Thymus (tissue), 11 donors: ENCODE measurements at regions not wholly inside any gene's neighbourhood (a gene's known extent, or its start where the extent isn't known, plus 50 kb on each side); places are given as distances from the start of the nearest gene placed in this dataset.

ENCODE experiments used
- DNase-seq, 9 donors: peaks; one replicate each; pipeline ENCODE4 v3.0.0-alpha.2; 2013; ENCODE audit warnings: low spot score in 9 of 9, low read depth in 6 of 9, missing footprints in 1 of 9
- H3K27ac ChIP-seq, 2 donors: one replicate each; pipeline ENCODE4 v1.5.1; 2013; ENCODE audit warnings: control low read depth in 1 of 2, low read depth in 1 of 2, low read length in 1 of 2, mild to moderate bottlenecking in 1 of 2, moderate library complexity in 1 of 2
- H3K27me3 ChIP-seq, 2 donors: one replicate each; pipeline ENCODE4 v1.5.1; 2013; ENCODE audit warnings: low read length in 1 of 2; ENCODE audit not compliant: control insufficient read depth in 2 of 2, insufficient read depth in 1 of 2
- H3K36me3 ChIP-seq, 2 donors: one replicate each; pipeline ENCODE4 v1.5.1; 2013; ENCODE audit warnings: low read length in 1 of 2, mild to moderate bottlenecking in 1 of 2, moderate library complexity in 1 of 2; ENCODE audit not compliant: control insufficient read depth in 2 of 2, insufficient read depth in 2 of 2
- H3K4me1 ChIP-seq, 2 donors: one replicate each; pipeline ENCODE4 v1.5.1; 2013; ENCODE audit warnings: low read length in 2 of 2; ENCODE audit not compliant: control insufficient read depth in 2 of 2, insufficient read depth in 2 of 2
- H3K4me3 ChIP-seq, 2 donors: one replicate each; pipeline ENCODE4 v1.5.1; 2013; ENCODE audit warnings: low read length in 2 of 2, control low read depth in 1 of 2, mild to moderate bottlenecking in 1 of 2
- H3K9me3 ChIP-seq, 2 donors: one replicate each; pipeline ENCODE4 v1.5.1; 2013; ENCODE audit warnings: low read length in 1 of 2, mild to moderate bottlenecking in 1 of 2; ENCODE audit not compliant: control insufficient read depth in 2 of 2, insufficient read depth in 1 of 2
- WGBS: extraction: QIAGEN DNeasy Blood & Tissue Kit; methylation state at CpG from one replicate; pipeline ENCODE4 v1.1.7; 2013; 5-methylcytosine and 5-hydroxymethylcytosine counted together
- donor health status: healthy.

DNA sequence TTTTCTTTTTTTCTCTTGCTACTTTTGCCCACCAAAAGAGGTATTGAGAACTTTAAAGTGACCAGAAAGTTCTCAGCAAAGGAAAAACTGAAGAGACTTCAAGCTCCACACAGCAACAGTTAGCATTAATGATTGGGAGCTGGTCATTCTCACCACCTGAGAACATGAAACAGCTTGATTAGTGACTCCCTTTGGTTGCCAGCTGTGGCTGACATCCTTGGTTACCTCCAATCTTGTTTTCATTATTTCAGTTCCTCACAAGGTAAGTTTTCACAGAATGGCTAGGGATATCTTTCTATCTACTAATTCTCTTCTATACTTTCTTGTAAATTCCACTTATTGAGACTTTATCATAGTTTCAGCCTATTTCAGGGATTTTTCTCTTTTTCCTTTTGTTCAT, 427.9 kb downstream of the QKI start:
- Histone ChIP-seq H3K9me3 (peaks cover 2 to 11% of the 10 kb centered on the region in 2 donors), H3K4me1 (peaks cover 0 to 3% of the 10 kb centered on the region in 2 donors), H3K4me3 (no peak overlapping the region), H3K27me3 (peaks cover 0 to 4% of the 10 kb centered on the region in 2 donors), H3K36me3 (no peaks in the 10 kb centered on the region), H3K27ac (no peak overlapping the region)
- no peak for DNase-seq

DNA sequence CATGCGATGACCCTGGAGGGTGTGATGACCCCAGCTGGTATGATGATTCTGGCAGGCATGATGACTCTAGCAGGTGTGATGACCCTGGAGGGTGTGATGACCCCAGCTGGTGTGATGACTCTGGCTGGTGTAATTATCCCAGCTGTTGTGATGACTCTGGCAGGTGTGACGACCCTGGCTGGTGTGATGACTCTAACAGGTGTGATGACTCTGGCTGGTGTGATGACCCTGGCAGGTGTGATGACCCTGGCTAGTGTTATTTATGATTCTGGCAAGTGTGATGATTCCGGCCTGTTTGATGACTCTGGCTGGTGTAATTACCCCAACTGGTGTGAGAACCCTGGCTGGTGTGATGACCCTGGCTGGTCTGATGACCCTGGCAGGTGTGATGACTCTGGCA, 427.2 kb downstream of the QKI start:
- Histone ChIP-seq H3K4me1 (peaks cover 0 to 3% of the 10 kb centered on the region in 2 donors), H3K27ac (no peak overlapping the region), H3K27me3 (peaks cover 0 to 4% of the 10 kb centered on the region in 2 donors), H3K36me3 (no peaks in the 10 kb centered on the region), H3K9me3 (peaks cover 2 to 11% of the 10 kb centered on the region in 2 donors), H3K4me3 (no peak overlapping the region)
- DNase-seq = no peak
- WGBS = 91% methylated on average over 3 of the region's 3 CpGs

GRCh38 chr6:163841326-163841725, 426.8 kb downstream of the QKI start:
- no peaks in the 10 kb centered on the region for H3K36me3 ChIP-seq
- H3K27me3 ChIP-seq = peaks cover 0 to 4% of the 10 kb centered on the region in 2 donors
- no peak overlapping the region for H3K4me3 ChIP-seq
- 48% methylated on average over 2 of the region's 2 CpGs for WGBS
- DNase-seq = no peak
- peaks cover 0 to 3% of the 10 kb centered on the region in 2 donors for H3K4me1 ChIP-seq
- no peak overlapping the region for H3K27ac ChIP-seq
- H3K9me3 ChIP-seq = peaks cover 2 to 11% of the 10 kb centered on the region in 2 donors

GRCh38 chr6:163840880-163841279, 426.4 kb downstream of the QKI start:
- Histone ChIP-seq H3K9me3 (peaks cover 2 to 11% of the 10 kb centered on the region in 2 donors), H3K27ac (no peak overlapping the region), H3K36me3 (no peaks in the 10 kb centered on the region), H3K4me3 (no peak overlapping the region), H3K27me3 (peaks cover 0 to 4% of the 10 kb centered on the region in 2 donors), H3K4me1 (peaks cover 0 to 3% of the 10 kb centered on the region in 2 donors)
- WGBS = 91% methylated on average over 3 of the region's 3 CpGs
- DNase-seq = no peak

GRCh38 chr6:163839296-163839695, 424.8 kb downstream of the QKI start:
- H3K9me3 ChIP-seq = peaks cover 2 to 11% of the 10 kb centered on the region in 2 donors
- peaks cover 0 to 3% of the 10 kb centered on the region in 2 donors for H3K4me1 ChIP-seq
- H3K27me3 ChIP-seq = peaks cover 0 to 4% of the 10 kb centered on the region in 2 donors
- no peak overlapping the region for H3K27ac ChIP-seq
- no peak overlapping the region for H3K4me3 ChIP-seq
- 96% methylated on average over 5 of the region's 5 CpGs for WGBS
- no peaks in the 10 kb centered on the region for H3K36me3 ChIP-seq
- DNase-seq = no peak

DNA sequence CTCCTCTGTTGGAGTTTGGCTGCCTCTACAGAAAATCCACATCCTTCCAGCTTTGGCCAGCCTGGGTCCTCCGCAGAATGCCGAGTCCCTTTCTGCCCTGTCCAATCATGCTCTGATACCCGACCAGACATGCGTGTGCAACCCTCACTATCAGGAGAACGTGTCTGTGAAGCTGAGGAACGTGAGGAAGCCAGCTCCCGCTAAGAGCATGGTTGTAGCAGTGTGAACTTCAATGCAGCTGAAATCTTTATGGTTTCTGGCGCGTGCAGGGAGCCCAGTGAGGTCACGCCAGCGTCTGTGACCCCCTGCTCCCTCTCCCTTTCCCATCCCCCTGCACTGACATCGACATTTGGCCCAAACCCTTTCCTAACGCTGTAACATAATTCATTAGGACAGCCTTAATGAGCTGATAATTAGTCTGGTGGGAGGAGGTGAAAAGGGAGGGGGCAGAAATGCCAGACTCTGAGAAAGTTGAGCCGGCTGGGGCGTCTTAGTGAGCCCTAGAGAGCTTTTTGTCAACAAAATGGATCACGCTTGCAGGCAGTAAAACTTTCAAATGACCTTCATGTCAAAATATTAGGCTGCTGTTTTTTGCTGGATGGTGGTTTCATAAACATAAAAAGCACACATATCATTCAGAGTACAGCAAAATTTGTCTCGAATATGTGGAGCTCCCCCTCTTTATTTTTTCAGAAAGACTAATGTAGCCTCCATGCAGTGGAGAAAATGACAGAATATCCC, 423.3 kb downstream of the QKI start:
- WGBS = 39% methylated on average over 17 of the region's 17 CpGs
- H3K4me1 ChIP-seq = peaks cover 0 to 3% of the 10 kb centered on the region in 2 donors

DNA sequence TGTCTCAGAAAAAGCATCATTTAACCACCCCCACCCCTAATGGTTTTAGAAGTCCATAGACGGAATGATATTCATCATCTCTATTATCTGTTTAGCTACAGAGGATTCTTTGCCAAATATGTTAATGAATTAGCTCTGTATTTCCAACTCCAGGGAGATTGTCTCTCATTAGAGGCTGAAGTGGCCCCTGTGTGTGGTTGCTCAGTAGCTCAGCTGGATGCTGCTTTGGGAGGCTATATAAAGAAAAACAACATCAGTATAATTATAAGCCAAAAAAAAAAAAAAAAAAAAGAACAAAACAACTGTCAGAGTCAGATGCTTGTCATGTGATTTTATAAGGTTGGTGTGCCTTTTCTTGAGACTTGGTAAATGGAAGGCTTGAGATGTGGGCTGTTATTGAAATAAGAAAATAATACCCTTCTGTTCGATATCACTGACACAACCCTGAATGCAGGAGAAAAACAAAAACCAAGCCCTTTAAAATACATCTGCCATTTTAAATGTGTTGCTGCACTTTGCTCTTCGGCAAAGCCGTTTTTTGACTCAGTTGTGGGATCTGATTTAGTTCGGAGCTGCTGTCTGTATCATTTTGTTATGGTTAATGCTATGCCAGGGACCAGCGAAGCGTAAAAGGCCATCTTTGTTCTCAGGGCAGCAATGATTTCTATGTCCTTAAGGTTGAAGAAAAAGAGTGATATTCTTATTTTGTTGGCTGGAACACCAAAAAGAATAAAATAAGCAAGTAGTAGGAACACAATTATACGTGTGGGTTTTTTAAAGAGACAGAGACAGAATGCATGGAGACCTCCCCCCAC, 422.6 kb downstream of the QKI start:
- Histone ChIP-seq H3K27ac (no peak overlapping the region), H3K9me3 (peaks cover under 1 to 10% of the 10 kb centered on the region in 2 donors), H3K4me1 (peaks cover 0 to 3% of the 10 kb centered on the region in 2 donors), H3K4me3 (no peak overlapping the region), H3K27me3 (peaks cover 0 to 4% of the 10 kb centered on the region in 2 donors), H3K36me3 (no peaks in the 10 kb centered on the region)
- DNase-seq = no peak
- 88% methylated on average over 8 of the region's 8 CpGs for WGBS

More for the DNA sequence above, 423.3 kb downstream of the QKI start:
- Histone ChIP-seq H3K36me3 (no peaks in the 10 kb centered on the region), H3K9me3 (peaks cover 2 to 11% of the 10 kb centered on the region in 2 donors), H3K27me3 (peaks cover 0 to 4% of the 10 kb centered on the region in 2 donors), H3K27ac (no peak overlapping the region), H3K4me3 (no peak overlapping the region)
- no peak for DNase-seq

- WGBS = 86% methylated on average over 13 of the region's 13 CpGs
- H3K27ac ChIP-seq = no peak overlapping the region
These were observed 421.1 kb downstream of the QKI start for GRCh38 chr6:163835439-163836171.

More at GRCh38 chr6:163835439-163836171, 421.1 kb downstream of the QKI start:
- no peaks in the 10 kb centered on the region for H3K36me3 ChIP-seq
- H3K27me3 ChIP-seq = peaks cover 0 to 4% of the 10 kb centered on the region in 2 donors
- H3K4me3 ChIP-seq = no peak overlapping the region
- H3K9me3 ChIP-seq = peaks cover 0 to 4% of the 10 kb centered on the region in 2 donors
- peaks cover 0 to 3% of the 10 kb centered on the region in 2 donors for H3K4me1 ChIP-seq
- no peak for DNase-seq
